ENCODE measurements at regions not wholly inside any gene's neighbourhood (a gene's known extent, or its start where the extent isn't known, plus 50 kb on each side); places are given as distances from the start of the nearest gene placed in this dataset.
A peak's percentile ranks its signal among the peaks of the same experiment; 100 is the strongest.

DNA sequence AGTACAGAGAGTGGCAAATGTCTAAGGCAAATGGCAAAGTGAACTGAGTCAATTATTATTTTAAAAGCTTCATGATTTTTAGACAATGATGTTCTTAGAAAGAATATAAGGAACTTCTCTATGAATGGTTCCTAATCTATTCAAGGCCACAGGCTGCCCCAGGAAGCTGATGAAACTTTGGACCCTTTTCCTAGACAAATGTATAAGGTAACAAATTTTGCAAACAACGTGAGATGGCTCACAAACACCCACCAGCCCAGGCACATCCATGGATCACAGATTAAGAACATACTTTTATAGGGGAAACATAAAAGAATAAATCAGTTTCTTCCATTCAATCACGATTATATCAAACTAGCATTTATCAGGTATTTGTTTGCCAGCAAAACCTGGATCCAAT, 659.0 kb downstream of the IRS1 start (continued):
- TF ChIP-seq, protein P1, sequence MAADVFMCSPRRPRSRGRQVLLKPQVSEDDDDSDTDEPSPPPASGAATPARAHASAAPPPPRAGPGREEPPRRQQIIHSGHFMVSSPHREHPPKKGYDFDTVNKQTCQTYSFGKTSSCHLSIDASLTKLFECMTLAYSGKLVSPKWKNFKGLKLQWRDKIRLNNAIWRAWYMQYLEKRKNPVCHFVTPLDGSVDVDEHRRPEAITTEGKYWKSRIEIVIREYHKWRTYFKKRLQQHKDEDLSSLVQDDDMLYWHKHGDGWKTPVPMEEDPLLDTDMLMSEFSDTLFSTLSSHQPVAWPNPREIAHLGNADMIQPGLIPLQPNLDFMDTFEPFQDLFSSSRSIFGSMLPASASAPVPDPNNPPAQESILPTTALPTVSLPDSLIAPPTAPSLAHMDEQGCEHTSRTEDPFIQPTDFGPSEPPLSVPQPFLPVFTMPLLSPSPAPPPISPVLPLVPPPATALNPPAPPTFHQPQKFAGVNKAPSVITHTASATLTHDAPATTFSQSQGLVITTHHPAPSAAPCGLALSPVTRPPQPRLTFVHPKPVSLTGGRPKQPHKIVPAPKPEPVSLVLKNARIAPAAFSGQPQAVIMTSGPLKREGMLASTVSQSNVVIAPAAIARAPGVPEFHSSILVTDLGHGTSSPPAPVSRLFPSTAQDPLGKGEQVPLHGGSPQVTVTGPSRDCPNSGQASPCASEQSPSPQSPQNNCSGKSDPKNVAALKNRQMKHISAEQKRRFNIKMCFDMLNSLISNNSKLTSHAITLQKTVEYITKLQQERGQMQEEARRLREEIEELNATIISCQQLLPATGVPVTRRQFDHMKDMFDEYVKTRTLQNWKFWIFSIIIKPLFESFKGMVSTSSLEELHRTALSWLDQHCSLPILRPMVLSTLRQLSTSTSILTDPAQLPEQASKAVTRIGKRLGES (CRISPR knock-in tag; IDR thresholded peaks at IDR 0.05; ENCODE audit: borderline replicate concordance) = no peak
- TF ChIP-seq ZNF563 (CRISPR knock-in tag; IDR thresholded peaks at IDR 0.05) = no peak
- no peak for TF ChIP-seq ZNF260 (CRISPR knock-in tag; IDR thresholded peaks at IDR 0.05; ENCODE audit: borderline replicate concordance, low read depth)
- TF ChIP-seq ATRX (CRISPR knock-in tag; IDR thresholded peaks at IDR 0.05; ENCODE audit: borderline replicate concordance) = no peak
- TF ChIP-seq ZNF616 (CRISPR knock-in tag; IDR thresholded peaks at IDR 0.05; ENCODE audit: low read depth) = no peak
- no peak for TF ChIP-seq SOX6 (IDR thresholded peaks at IDR 0.05)
- peak; percentile 86 for TF ChIP-seq SOX6 (CRISPR knock-in tag; IDR thresholded peaks at IDR 0.05)
- no peak for TF ChIP-seq ZNF484 (CRISPR knock-in tag; IDR thresholded peaks at IDR 0.05; ENCODE audit: borderline replicate concordance, low read depth)
- TF ChIP-seq ZNF432 (CRISPR knock-in tag; IDR thresholded peaks at IDR 0.05; ENCODE audit: borderline replicate concordance) = no peak
- TF ChIP-seq MTA3 (CRISPR knock-in tag; IDR thresholded peaks at IDR 0.05) = no peak
- TF ChIP-seq, protein P2, sequence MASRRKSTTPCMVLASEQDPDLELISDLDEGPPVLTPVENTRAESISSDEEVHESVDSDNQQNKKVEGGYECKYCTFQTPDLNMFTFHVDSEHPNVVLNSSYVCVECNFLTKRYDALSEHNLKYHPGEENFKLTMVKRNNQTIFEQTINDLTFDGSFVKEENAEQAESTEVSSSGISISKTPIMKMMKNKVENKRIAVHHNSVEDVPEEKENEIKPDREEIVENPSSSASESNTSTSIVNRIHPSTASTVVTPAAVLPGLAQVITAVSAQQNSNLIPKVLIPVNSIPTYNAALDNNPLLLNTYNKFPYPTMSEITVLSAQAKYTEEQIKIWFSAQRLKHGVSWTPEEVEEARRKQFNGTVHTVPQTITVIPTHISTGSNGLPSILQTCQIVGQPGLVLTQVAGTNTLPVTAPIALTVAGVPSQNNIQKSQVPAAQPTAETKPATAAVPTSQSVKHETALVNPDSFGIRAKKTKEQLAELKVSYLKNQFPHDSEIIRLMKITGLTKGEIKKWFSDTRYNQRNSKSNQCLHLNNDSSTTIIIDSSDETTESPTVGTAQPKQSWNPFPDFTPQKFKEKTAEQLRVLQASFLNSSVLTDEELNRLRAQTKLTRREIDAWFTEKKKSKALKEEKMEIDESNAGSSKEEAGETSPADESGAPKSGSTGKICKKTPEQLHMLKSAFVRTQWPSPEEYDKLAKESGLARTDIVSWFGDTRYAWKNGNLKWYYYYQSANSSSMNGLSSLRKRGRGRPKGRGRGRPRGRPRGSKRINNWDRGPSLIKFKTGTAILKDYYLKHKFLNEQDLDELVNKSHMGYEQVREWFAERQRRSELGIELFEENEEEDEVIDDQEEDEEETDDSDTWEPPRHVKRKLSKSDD (CRISPR knock-in tag; IDR thresholded peaks at IDR 0.05; ENCODE audit: low read depth) = no peak
- TF ChIP-seq, protein P3, sequence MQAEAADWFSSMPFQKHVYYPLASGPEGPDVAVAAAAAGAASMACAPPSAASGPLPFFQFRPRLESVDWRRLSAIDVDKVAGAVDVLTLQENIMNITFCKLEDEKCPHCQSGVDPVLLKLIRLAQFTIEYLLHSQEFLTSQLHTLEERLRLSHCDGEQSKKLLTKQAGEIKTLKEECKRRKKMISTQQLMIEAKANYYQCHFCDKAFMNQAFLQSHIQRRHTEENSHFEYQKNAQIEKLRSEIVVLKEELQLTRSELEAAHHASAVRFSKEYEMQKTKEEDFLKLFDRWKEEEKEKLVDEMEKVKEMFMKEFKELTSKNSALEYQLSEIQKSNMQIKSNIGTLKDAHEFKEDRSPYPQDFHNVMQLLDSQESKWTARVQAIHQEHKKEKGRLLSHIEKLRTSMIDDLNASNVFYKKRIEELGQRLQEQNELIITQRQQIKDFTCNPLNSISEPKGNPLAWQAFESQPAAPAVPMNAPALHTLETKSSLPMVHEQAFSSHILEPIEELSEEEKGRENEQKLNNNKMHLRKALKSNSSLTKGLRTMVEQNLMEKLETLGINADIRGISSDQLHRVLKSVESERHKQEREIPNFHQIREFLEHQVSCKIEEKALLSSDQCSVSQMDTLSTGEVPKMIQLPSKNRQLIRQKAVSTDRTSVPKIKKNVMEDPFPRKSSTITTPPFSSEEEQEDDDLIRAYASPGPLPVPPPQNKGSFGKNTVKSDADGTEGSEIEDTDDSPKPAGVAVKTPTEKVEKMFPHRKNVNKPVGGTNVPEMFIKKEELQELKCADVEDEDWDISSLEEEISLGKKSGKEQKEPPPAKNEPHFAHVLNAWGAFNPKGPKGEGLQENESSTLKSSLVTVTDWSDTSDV (CRISPR knock-in tag; IDR thresholded peaks at IDR 0.05) = no peak
- TF ChIP-seq IKZF4 (CRISPR knock-in tag; IDR thresholded peaks at IDR 0.05; ENCODE audit: borderline replicate concordance, low read depth, not compliant biosample characterization) = no peak
- TF ChIP-seq, protein P4, sequence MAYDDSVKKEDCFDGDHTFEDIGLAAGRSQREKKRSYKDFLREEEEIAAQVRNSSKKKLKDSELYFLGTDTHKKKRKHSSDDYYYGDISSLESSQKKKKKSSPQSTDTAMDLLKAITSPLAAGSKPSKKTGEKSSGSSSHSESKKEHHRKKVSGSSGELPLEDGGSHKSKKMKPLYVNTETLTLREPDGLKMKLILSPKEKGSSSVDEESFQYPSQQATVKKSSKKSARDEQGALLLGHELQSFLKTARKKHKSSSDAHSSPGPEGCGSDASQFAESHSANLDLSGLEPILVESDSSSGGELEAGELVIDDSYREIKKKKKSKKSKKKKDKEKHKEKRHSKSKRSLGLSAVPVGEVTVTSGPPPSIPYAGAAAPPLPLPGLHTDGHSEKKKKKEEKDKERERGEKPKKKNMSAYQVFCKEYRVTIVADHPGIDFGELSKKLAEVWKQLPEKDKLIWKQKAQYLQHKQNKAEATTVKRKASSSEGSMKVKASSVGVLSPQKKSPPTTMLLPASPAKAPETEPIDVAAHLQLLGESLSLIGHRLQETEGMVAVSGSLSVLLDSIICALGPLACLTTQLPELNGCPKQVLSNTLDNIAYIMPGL (CRISPR knock-in tag; IDR thresholded peaks at IDR 0.05; ENCODE audit: borderline replicate concordance in 1 of 2, low read depth in 1 of 2) = no peak
- TF ChIP-seq KDM5B (CRISPR knock-in tag; IDR thresholded peaks at IDR 0.05; ENCODE audit: borderline replicate concordance) = no peak
- TF ChIP-seq, protein P5, sequence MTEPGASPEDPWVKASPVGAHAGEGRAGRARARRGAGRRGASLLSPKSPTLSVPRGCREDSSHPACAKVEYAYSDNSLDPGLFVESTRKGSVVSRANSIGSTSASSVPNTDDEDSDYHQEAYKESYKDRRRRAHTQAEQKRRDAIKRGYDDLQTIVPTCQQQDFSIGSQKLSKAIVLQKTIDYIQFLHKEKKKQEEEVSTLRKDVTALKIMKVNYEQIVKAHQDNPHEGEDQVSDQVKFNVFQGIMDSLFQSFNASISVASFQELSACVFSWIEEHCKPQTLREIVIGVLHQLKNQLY (CRISPR knock-in tag; IDR thresholded peaks at IDR 0.05) = no peak
- TF ChIP-seq ZNF589 (CRISPR knock-in tag; conservative IDR thresholded peaks at IDR 0.05) = no peak
- no peak for TF ChIP-seq CBX5 (CRISPR knock-in tag; IDR thresholded peaks at IDR 0.05; ENCODE audit: borderline replicate concordance)
